H9 (cell line): ENCODE measurements at regions not wholly inside any gene's neighbourhood (a gene's known extent, or its start where the extent isn't known, plus 50 kb on each side); places are given as distances from the start of the nearest gene placed in this dataset.

Source experiments
- DNase-seq: peaks from one replicate; pipeline ENCODE4 v3.0.0-alpha.2; 2017
- H2AFZ ChIP-seq: one replicate; pipeline ENCODE4 v1.6.1; 2013; ENCODE audit warnings: mild to moderate bottlenecking, low read length, control low read depth, moderate library complexity
- H2AK5ac ChIP-seq: 2 replicates; pipeline ENCODE4 v1.6.1; 2013; ENCODE audit warnings: low read length, control low read depth, mixed read lengths; ENCODE audit not compliant: insufficient read length
- H2BK120ac ChIP-seq: one replicate; pipeline ENCODE4 v1.6.1; 2013; ENCODE audit warnings: low read depth, mild to moderate bottlenecking, low read length, control low read depth, inconsistent platforms; ENCODE audit not compliant: poor library complexity, severe bottlenecking
- H2BK12ac ChIP-seq: 2 replicates; pipeline ENCODE4 v1.6.1; 2013; ENCODE audit warnings: low read length, control low read depth, mixed read lengths, low read depth; ENCODE audit not compliant: insufficient read length
- H2BK15ac ChIP-seq: 2 replicates; pipeline ENCODE4 v1.6.1; 2013; ENCODE audit warnings: low read depth, low read length, control low read depth
- H2BK20ac ChIP-seq: one replicate; pipeline ENCODE4 v1.6.1; 2013; ENCODE audit warnings: low read depth, mild to moderate bottlenecking, low read length, control low read depth, inconsistent platforms; ENCODE audit not compliant: poor library complexity, severe bottlenecking
- H2BK5ac ChIP-seq: 2 replicates; pipeline ENCODE4 v1.6.1; 2013; ENCODE audit warnings: low read length, control low read depth, mixed read lengths; ENCODE audit not compliant: insufficient read length
- H3K14ac ChIP-seq: 2 replicates; pipeline ENCODE4 v1.6.1; 2013; ENCODE audit warnings: low read length, control low read depth; ENCODE audit not compliant: insufficient read depth
- H3K18ac ChIP-seq: 2 replicates; pipeline ENCODE4 v1.6.1; 2013; ENCODE audit warnings: low read depth, mild to moderate bottlenecking, mixed read lengths, low read length, control low read depth; ENCODE audit not compliant: insufficient read length
- H3K23ac ChIP-seq: 2 replicates; pipeline ENCODE4 v1.6.1; 2013; ENCODE audit warnings: low read length, control low read depth, mixed read lengths, low read depth; ENCODE audit not compliant: insufficient read length
- H3K23me2 ChIP-seq: 2 replicates; pipeline ENCODE4 v1.6.1; 2013; ENCODE audit warnings: low read depth, mild to moderate bottlenecking, mixed read lengths, low read length, control low read depth; ENCODE audit not compliant: insufficient read length, poor library complexity, severe bottlenecking
- H3K27ac ChIP-seq: 2 replicates; pipeline ENCODE4 v1.5.1; 2013; ENCODE audit warnings: low read length, control low read depth, mixed read lengths, low read depth; ENCODE audit not compliant: insufficient read length
- H3K27me3 ChIP-seq: 2 replicates; pipeline ENCODE4 v1.6.1; 2013; ENCODE audit warnings: low read length, control low read depth, inconsistent platforms; ENCODE audit not compliant: insufficient read depth
- H3K4ac ChIP-seq: 2 replicates; pipeline ENCODE4 v1.6.1; 2013; ENCODE audit warnings: low read depth, mild to moderate bottlenecking, control low read depth, inconsistent platforms, low read length, moderate library complexity
- H3K4me1 ChIP-seq: 2 replicates; pipeline ENCODE4 v1.6.1; 2013; ENCODE audit warnings: low read length, control low read depth, inconsistent platforms; ENCODE audit not compliant: insufficient read depth
- H3K4me2 ChIP-seq: 2 replicates; pipeline ENCODE4 v1.6.1; 2013; ENCODE audit warnings: low read length, control low read depth, mixed read lengths; ENCODE audit not compliant: insufficient read length, insufficient read depth
- H3K56ac ChIP-seq: 2 replicates; pipeline ENCODE4 v1.6.1; 2013; ENCODE audit warnings: low read depth, mild to moderate bottlenecking, mixed read lengths, low read length, control low read depth; ENCODE audit not compliant: insufficient read length
- H3K79me1 ChIP-seq: 2 replicates; pipeline ENCODE4 v1.6.1; 2013; ENCODE audit warnings: low read depth, mild to moderate bottlenecking, moderate library complexity, low read length, control low read depth, inconsistent platforms; ENCODE audit not compliant: insufficient read depth, poor library complexity, severe bottlenecking
- H3K79me2 ChIP-seq: 2 replicates; pipeline ENCODE4 v1.6.1; 2013; ENCODE audit warnings: low read length, control low read depth, inconsistent platforms; ENCODE audit not compliant: insufficient read depth
- H3K9ac ChIP-seq: 2 replicates; pipeline ENCODE4 v1.6.1; 2013; ENCODE audit warnings: low read length, control low read depth, mixed read lengths; ENCODE audit not compliant: insufficient read length; ENCODE audit errors: extremely low read depth
- H3K9me3 ChIP-seq: one replicate; pipeline ENCODE4 v1.6.1; 2013; ENCODE audit warnings: low read depth, low read length, inconsistent platforms; ENCODE audit not compliant: control insufficient read depth
- H3T11ph ChIP-seq: one replicate; pipeline ENCODE4 v1.6.1; 2013; ENCODE audit warnings: mild to moderate bottlenecking, low read length, control low read depth, inconsistent platforms
- H4K20me1 ChIP-seq: one replicate; pipeline ENCODE4 v1.6.1; 2013; ENCODE audit not compliant: control insufficient read depth, insufficient read length, insufficient read depth
- H4K5ac ChIP-seq: 2 replicates; pipeline ENCODE4 v1.6.1; 2013; ENCODE audit warnings: low read depth, mild to moderate bottlenecking, mixed read lengths, low read length, control low read depth; ENCODE audit not compliant: insufficient read length
- H4K8ac ChIP-seq: replicated peaks from 2 replicates; pipeline ENCODE4 v1.6.1; 2013; ENCODE audit warnings: low read length, control low read depth, mixed read lengths, low read depth; ENCODE audit not compliant: insufficient read length
- H4K91ac ChIP-seq: 2 replicates; pipeline ENCODE4 v1.6.1; 2013; ENCODE audit warnings: low read depth, mild to moderate bottlenecking, moderate library complexity, mixed read lengths, low read length, control low read depth; ENCODE audit not compliant: insufficient read length
- H3K27ac Mint-ChIP-seq, 3 experiments: 2 replicates in 2 of 3; 3 replicates in 1 of 3; pipeline ENCODE4 v1.8.0; 2020 to 2021; ENCODE audit warnings: mixed read lengths in 3 of 3, mild to moderate bottlenecking in 1 of 3, moderate library complexity in 1 of 3
- H3K27me3 Mint-ChIP-seq: 2 replicates; pipeline ENCODE4 v1.8.0; 2021; ENCODE audit warnings: low read depth, mild to moderate bottlenecking, moderate library complexity, mixed read lengths
- H3K36me3 Mint-ChIP-seq, 3 experiments: 2 replicates in 2 of 3; 3 replicates in 1 of 3; pipeline ENCODE4 v1.8.0; 2020 to 2021; ENCODE audit warnings: low read depth in 3 of 3, mixed read lengths in 3 of 3; ENCODE audit not compliant: insufficient read depth in 1 of 3
- H3K4me1 Mint-ChIP-seq, 2 experiments: 2 replicates each; pipeline ENCODE4 v1.8.0; 2020; ENCODE audit warnings: mixed read lengths in 2 of 2
- H3K4me3 Mint-ChIP-seq, 2 experiments: 2 replicates in 1 of 2; 3 replicates in 1 of 2; pipeline ENCODE4 v1.8.0; 2020 to 2021; ENCODE audit warnings: mild to moderate bottlenecking in 2 of 2, mixed read lengths in 2 of 2, moderate library complexity in 1 of 2
- H3K9me3 Mint-ChIP-seq, 2 experiments: 2 replicates in 1 of 2; 3 replicates in 1 of 2; pipeline ENCODE4 v1.8.0; 2020; ENCODE audit warnings: mild to moderate bottlenecking in 2 of 2, mixed read lengths in 2 of 2, moderate library complexity in 1 of 2
- WGBS: extraction: QIAGEN DNeasy Blood & Tissue Kit; methylation state at CpG from one replicate; pipeline ENCODE4 v1.1.7; 2013; ENCODE audit warnings: missing lambda C conversion rate, low lambda C conversion rate, mixed read lengths; ENCODE audit not compliant: insufficient read length; ENCODE audit errors: extremely low coverage; 5-methylcytosine and 5-hydroxymethylcytosine counted together
- TF ChIP-seq, protein P1 (sequence below): fragments of 200-600 bp; sonication (generic); conservative IDR thresholded peaks from 3 replicates; pipeline ENCODE4 v1.8.0; 2021; ENCODE audit warnings: antibody characterized with exemption, mild to moderate bottlenecking

- Histone ChIP-seq H2BK120ac (no peak overlapping the region), H3K4me1 (peaks cover 2% of the 10 kb centered on the region; the same call in 1 of the 2 replicates), H2BK12ac (no peak overlapping the region), H3K23me2 (no peaks in the 10 kb centered on the region), H3K14ac (no peak overlapping the region), H4K8ac (no peak overlapping the region), H3K23ac (no peak overlapping the region), H3K27ac (no peak overlapping the region), H3K79me1 (no peaks in the 10 kb centered on the region), H2BK15ac (no peak overlapping the region), H3K4me2 (no peak overlapping the region), H2AK5ac (no peak overlapping the region), H2BK20ac (no peak overlapping the region), H3K79me2 (no peaks in the 10 kb centered on the region), H3T11ph (no peak overlapping the region), H3K4ac (no peak overlapping the region), H3K9ac (no peak overlapping the region), H3K18ac (no peak overlapping the region), H3K56ac (no peak overlapping the region), H3K27me3 (no peaks in the 10 kb centered on the region), H4K91ac (no peak overlapping the region), H4K20me1 (no peaks in the 10 kb centered on the region), H4K5ac (no peak overlapping the region), H2BK5ac (no peak overlapping the region), H3K9me3 (no peaks in the 10 kb centered on the region), H2AFZ (no peak overlapping the region)
- DNase-seq, result no peak
- Mint-ChIP-seq H3K27me3 (no peaks in the 10 kb centered on the region; the same call in 1 of the 2 replicates), H3K27ac (no peak overlapping the region; a peak in 1 of 7 replicates), H3K4me3 (no peak overlapping the region), H3K4me1 (peaks cover 27 to 30% of the 10 kb centered on the region in 2 experiments), H3K36me3 (no peaks in the 10 kb centered on the region), H3K9me3 (peaks cover 0 to 2% of the 10 kb centered on the region in 2 experiments; a peak in 1 of 5 replicates)
- TF ChIP-seq, protein P1, sequence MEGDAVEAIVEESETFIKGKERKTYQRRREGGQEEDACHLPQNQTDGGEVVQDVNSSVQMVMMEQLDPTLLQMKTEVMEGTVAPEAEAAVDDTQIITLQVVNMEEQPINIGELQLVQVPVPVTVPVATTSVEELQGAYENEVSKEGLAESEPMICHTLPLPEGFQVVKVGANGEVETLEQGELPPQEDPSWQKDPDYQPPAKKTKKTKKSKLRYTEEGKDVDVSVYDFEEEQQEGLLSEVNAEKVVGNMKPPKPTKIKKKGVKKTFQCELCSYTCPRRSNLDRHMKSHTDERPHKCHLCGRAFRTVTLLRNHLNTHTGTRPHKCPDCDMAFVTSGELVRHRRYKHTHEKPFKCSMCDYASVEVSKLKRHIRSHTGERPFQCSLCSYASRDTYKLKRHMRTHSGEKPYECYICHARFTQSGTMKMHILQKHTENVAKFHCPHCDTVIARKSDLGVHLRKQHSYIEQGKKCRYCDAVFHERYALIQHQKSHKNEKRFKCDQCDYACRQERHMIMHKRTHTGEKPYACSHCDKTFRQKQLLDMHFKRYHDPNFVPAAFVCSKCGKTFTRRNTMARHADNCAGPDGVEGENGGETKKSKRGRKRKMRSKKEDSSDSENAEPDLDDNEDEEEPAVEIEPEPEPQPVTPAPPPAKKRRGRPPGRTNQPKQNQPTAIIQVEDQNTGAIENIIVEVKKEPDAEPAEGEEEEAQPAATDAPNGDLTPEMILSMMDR, result no peak
- no CpG with 5 or more reads among the region's 3 CpGs for WGBS
These were observed 1018.8 kb upstream of the FANCL start for GRCh38 chr2:59259913-59260312.
